Fibroblast of pulmonary artery (primary cell): ENCODE measurements at regions not wholly inside any gene's neighbourhood (a gene's known extent, or its start where the extent isn't known, plus 50 kb on each side); places are given as distances from the start of the nearest gene placed in this dataset.

Source experiments
- DNase-seq: peaks from one replicate; pipeline ENCODE4 v3.0.0-alpha.2; 2010; ENCODE audit warnings: low read depth
- H3K4me3 ChIP-seq: replicated peaks from 2 replicates; pipeline ENCODE4 v1.5.1; 2011; ENCODE audit warnings: low read depth, mild to moderate bottlenecking, control low read depth, low read length, moderate library complexity
- TF ChIP-seq, protein P1 (sequence below): IDR thresholded peaks from 2 replicates; pipeline ENCODE4 v1.5.1; 2011; ENCODE audit warnings: mild to moderate bottlenecking, control low read depth, low read length, inconsistent platforms; ENCODE audit errors: missing control alignments

DNA sequence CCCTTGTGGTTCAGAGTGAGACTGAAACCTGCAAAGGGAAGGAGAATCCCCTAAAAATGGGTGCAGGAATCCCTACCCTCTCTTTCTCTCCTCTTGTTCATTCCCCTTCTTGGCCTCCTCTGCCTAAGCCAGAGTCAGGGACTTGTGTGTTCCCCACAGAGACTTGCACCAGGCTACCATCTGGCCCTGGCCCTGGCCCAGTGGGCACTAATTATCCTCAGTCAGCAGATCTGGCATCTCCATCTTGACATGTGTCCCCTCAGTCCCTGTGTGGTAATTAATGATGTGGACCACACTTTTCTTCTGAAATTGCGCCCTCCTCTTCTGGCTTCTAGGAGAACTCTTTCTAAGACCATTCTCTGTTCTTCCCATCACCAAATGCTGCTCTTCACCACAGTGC, 354.4 kb downstream of the SETD4 start:
- no peak overlapping the region for H3K4me3 ChIP-seq
- no peak for DNase-seq
- TF ChIP-seq, protein P1, sequence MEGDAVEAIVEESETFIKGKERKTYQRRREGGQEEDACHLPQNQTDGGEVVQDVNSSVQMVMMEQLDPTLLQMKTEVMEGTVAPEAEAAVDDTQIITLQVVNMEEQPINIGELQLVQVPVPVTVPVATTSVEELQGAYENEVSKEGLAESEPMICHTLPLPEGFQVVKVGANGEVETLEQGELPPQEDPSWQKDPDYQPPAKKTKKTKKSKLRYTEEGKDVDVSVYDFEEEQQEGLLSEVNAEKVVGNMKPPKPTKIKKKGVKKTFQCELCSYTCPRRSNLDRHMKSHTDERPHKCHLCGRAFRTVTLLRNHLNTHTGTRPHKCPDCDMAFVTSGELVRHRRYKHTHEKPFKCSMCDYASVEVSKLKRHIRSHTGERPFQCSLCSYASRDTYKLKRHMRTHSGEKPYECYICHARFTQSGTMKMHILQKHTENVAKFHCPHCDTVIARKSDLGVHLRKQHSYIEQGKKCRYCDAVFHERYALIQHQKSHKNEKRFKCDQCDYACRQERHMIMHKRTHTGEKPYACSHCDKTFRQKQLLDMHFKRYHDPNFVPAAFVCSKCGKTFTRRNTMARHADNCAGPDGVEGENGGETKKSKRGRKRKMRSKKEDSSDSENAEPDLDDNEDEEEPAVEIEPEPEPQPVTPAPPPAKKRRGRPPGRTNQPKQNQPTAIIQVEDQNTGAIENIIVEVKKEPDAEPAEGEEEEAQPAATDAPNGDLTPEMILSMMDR = no peak

DNA sequence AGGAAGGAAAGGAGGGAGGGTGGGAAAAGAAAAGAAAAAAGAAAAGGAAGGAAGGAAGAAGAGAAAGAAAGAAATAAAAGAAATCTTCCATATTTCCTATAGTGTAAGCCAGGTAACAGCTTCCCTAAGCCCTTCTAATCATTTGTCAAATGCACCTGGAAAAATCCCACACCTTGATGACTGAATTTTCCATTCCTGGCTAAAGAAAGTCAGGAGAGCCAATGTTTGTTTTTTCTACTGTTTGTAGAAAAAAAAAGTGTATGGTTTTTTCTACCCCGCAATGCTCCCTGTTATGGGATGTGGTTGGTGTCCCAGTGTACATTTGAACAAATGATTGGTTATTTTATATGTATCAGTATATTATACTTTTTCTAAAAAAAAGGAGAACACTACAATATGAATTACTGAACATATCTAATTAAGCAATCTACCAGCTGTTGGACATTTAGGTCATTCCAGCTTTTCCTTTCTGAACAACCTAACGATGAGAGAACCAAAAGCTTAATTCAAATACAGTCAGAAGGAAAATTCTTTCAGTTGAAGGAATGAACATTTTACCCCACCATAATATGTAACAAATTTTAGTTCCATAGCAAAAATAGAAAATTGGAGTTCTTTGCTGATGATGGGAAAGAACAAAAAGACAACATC, 355.0 kb downstream of the SETD4 start:
- H3K4me3 ChIP-seq = no peak overlapping the region
- no peak for DNase-seq
- TF ChIP-seq, protein P1 = no peak

DNA sequence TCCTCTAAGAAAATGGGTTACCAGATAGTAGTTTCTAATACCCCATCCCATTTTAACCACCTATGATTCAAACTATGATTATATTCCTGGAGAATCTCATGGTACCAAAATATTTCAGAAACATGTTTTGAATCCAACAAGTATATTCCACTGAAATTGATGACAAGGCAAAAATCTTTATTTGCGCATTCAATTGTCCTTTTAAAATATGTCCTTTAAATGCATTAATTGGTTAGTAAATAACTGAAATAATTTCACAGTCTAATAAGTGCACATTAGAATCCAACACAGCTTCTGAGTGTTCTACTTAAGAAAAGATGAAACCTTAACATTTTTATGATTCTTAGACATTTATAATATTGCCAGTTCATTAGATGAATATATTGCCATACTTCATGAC, 356.6 kb downstream of the SETD4 start:
- DNase-seq = no peak
- no peak overlapping the region for H3K4me3 ChIP-seq
- TF ChIP-seq, protein P1 = no peak

DNA sequence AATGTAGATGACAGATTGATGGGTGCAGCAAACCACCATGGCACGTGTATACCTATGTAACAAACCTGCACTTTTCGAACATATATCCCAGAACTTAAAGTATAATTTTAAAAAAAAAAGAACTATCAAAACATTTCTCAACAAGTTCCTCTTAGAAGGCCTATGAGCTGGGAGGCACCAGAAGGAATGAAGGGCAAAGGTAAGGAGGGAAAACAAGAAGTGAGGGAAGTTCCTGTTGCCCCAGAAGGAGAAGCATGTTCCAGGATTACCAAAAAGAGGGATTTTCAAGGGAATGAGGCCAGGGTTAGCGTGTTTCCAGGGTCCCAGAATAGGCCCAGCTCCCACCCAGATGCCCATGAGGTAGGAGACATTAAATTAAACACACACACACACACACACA, 361.0 kb downstream of the SETD4 start:
- TF ChIP-seq, protein P1 = no peak
- DNase-seq = no peak
- H3K4me3 ChIP-seq = no peak overlapping the region

DNA sequence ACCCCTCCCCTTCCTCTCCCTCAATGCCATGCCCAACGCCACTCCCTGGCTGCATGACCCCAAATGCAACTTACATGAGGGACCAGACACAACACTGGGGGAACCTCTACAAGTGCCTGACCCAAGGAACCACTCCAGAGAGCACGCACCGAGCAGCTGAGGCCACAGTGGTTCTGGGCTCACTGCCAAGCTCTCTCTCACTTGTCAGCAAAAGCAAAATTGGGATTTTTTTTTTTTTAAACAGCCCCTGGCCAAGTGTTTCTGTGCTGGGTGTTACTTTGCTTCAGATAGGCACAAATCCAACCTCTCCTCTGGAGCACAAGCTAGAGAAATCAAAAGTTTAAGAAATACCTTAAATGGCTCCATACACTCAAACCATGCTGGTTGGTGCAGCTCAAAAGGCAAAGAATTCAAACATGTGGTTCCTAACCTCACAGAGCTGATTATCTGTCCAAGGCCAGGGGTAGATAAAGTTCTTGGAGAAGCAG, 363.0 kb downstream of the SETD4 start:
- H3K4me3 ChIP-seq = no peak overlapping the region
- TF ChIP-seq, protein P1 = no peak
- DNase-seq = peak; percentile 43

DNA sequence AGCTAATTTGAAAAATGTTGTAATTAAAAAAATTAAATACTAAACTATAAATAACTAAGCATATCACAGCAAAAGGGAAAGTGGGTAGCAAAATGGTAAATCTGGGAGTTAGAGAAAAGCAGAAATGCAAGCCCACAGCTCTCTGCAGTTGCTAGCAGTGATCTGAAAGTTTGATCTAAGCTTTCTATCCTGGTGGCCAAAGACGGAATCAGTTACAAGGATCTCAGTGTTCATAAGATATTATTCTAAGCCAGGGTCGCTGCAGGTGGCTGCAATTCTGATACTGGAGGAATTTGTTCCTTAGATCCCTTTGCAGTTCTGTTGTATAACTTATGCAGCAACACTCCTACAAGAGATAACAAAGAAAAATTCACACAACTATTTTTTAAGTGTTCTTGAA, 363.7 kb downstream of the SETD4 start:
- no peak for DNase-seq
- H3K4me3 ChIP-seq = no peak overlapping the region
- TF ChIP-seq, protein P1 = no peak

DNA sequence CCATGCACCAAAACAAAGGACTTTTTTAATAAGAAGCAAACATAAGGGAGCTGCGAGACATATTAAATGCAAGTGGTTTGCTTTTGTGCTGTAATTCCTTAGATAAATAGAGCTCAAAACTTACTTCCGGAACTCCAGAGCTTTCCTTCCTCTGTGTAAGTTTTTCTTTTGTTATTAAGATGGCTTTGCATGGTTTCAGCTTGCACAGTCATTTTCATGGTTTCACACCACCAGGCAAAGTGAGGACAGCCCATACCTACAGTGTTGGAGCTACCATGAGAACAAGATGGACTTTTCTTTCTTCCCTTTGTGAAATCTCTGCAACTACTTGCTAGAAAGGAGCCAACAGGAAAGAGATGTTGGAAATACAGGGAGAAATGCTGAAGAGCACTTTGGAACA, 368.0 kb downstream of the SETD4 start:
- H3K4me3 ChIP-seq = no peak overlapping the region
- TF ChIP-seq, protein P1 = no peak
- DNase-seq = no peak
